Aorta (tissue), 5 donors: ENCODE measurements at regions not wholly inside any gene's neighbourhood (a gene's known extent, or its start where the extent isn't known, plus 50 kb on each side); places are given as distances from the start of the nearest gene placed in this dataset.

ENCODE experiments used
- ATAC-seq: fragments of 200-7000 bp; cut with Tn5 transposase; one replicate; pipeline ENCODE4 v1.9.1; 2022; ENCODE audit warnings: moderate library complexity; ENCODE audit not compliant: low FRiP score
- DNase-seq, 2 donors: peaks; one replicate each; pipeline ENCODE4 v3.0.0-alpha.2; 2020
- H3K27ac ChIP-seq, 2 donors: one replicate each; pipeline ENCODE4 v1.5.1; 2013; ENCODE audit warnings: low read length in 2 of 2, mild to moderate bottlenecking in 2 of 2, moderate library complexity in 2 of 2, control low read depth in 1 of 2, inconsistent platforms in 1 of 2, low read depth in 1 of 2
- H3K27me3 ChIP-seq, 2 donors: one replicate each; pipeline ENCODE4 v1.6.1; 2013; ENCODE audit warnings: control low read depth in 1 of 2, low read length in 1 of 2, mild to moderate bottlenecking in 1 of 2, moderate library complexity in 1 of 2; ENCODE audit not compliant: insufficient read depth in 2 of 2, control insufficient read depth in 1 of 2
- H3K36me3 ChIP-seq, 2 donors: one replicate each; pipeline ENCODE4 v1.6.1; 2013; ENCODE audit warnings: control low read depth in 1 of 2, low read length in 1 of 2, mild to moderate bottlenecking in 1 of 2; ENCODE audit not compliant: insufficient read depth in 2 of 2, control insufficient read depth in 1 of 2
- H3K4me1 ChIP-seq, 2 donors: one replicate each; pipeline ENCODE4 v1.6.1; 2013; ENCODE audit warnings: low read length in 2 of 2, control low read depth in 1 of 2, mild to moderate bottlenecking in 1 of 2, moderate library complexity in 1 of 2; ENCODE audit not compliant: insufficient read depth in 2 of 2, control insufficient read depth in 1 of 2
- H3K4me3 ChIP-seq, 2 donors: one replicate each; pipeline ENCODE4 v1.5.1; 2013; ENCODE audit warnings: low read length in 2 of 2, control low read depth in 1 of 2, mild to moderate bottlenecking in 1 of 2
- H3K9me3 ChIP-seq: one replicate; pipeline ENCODE4 v1.6.1; 2013; ENCODE audit warnings: mild to moderate bottlenecking, low read length; ENCODE audit not compliant: control insufficient read depth
- WGBS, 2 donors: extraction: QIAGEN DNeasy Blood & Tissue Kit; methylation state at CpG; one replicate each; pipeline ENCODE4 v1.1.7; 2013; 5-methylcytosine and 5-hydroxymethylcytosine counted together
- intact Hi-C, 2 donors: fragments of 100-400 bp; cut with DNase I; formaldehyde crosslinking; loops; one replicate each; pipeline versions ENCODE4 v1.14.2 to v1.15.0; 2022
- donor health status: healthy with polysubstance abuse.
- donor health status: Bipolar disorder and iron deficiency.
- donor health status: DM: no; HTN: no; CAD: no.
- donor health status: DM: no; HTN: no; CAD: no.
- donor health status: DM: yes; HTN: yes; CAD: no.

DNA sequence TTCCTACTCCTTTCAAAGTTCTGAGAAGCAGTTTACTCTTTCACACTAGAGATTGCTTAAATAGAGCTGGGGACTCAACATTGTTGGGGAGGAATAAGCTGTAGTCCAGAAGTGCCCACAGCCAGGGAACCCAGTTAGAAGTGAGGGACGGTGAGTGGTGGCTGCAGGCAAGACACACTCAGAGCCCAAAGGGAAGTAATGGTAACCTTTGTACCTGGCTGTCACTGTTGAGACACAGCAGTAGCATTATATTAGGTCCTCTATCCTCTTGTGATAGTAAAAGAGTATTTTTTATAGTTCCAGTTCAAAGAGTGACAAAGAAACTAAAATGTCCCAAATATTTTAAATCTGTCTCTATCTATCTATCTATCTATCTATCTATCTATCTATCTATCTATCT, 263.3 kb downstream of the TTC6 start:
- intact Hi-C loops, result no loop called here
- 73 to 86% methylated on average over 1 of the region's 1 CpG for WGBS, 2 donors
- Histone ChIP-seq H3K27ac (no peak overlapping the region), H3K4me1 (no peaks in the 10 kb centered on the region), H3K36me3 (no peaks in the 10 kb centered on the region), H3K9me3 (peaks cover 2% of the 10 kb centered on the region), H3K27me3 (peaks cover 0 to 2% of the 10 kb centered on the region in 2 donors), H3K4me3 (no peak overlapping the region)
- DNase-seq (no peak), ATAC-seq (no peak)

DNA sequence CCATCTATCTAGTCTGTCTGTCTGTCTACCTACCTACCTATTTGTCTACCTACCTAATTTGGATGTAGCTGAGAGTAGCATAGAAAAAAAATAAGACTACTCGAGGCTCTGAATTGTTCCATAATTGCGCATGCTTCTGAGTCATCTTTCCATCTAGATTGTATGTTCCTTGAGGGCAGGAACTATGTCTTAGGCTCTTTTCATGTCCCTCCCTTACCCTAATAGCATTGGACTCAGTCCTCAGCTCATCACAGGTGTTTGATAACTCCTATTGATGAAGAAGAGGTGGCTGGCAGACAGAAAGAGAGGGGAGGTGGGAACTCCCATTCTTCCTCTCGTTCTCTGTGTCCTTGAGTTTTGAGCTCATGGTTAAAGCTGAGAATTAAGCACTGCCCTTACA, 263.7 kb downstream of the TTC6 start:
- Histone ChIP-seq H3K27ac (no peak overlapping the region), H3K4me1 (no peaks in the 10 kb centered on the region), H3K9me3 (peaks cover 2% of the 10 kb centered on the region), H3K36me3 (no peaks in the 10 kb centered on the region), H3K27me3 (peaks cover 0 to 2% of the 10 kb centered on the region in 2 donors), H3K4me3 (no peak overlapping the region)
- intact Hi-C loops, result no loop called here
- no peak for ATAC-seq
- WGBS, 2 donors, result 86 to 87% methylated on average over 3 of the region's 3 CpGs
- DNase-seq, result no peak

DNA sequence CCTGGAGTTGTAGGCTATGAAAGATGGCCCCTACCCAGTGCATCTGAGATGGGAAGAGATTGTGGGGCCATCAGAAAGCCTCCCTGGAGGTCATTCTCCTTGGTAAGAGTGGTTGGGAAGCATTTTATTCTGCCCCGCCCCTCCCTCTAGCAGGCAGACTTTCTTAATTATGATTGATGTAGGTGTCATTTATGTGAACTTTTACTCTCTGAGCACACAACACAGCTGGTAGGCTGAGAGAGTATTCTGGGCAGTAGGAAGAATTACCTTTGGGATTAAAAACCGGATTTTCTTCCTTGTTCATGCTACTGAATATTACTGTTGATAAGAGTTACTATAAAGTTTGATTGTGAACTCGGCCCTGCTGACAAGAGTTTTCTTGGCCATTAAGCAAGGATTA, 266.8 kb downstream of the TTC6 start:
- Histone ChIP-seq H3K36me3 (no peaks in the 10 kb centered on the region), H3K4me1 (no peaks in the 10 kb centered on the region), H3K4me3 (no peak overlapping the region), H3K27me3 (peaks cover 0 to 2% of the 10 kb centered on the region in 2 donors), H3K27ac (no peak overlapping the region), H3K9me3 (peaks cover 2% of the 10 kb centered on the region)
- DNase-seq, result no peak
- intact Hi-C loops, result no loop called here
- WGBS, 2 donors, result 49 to 50% methylated on average over 3 of the region's 3 CpGs
- no peak for ATAC-seq

DNA sequence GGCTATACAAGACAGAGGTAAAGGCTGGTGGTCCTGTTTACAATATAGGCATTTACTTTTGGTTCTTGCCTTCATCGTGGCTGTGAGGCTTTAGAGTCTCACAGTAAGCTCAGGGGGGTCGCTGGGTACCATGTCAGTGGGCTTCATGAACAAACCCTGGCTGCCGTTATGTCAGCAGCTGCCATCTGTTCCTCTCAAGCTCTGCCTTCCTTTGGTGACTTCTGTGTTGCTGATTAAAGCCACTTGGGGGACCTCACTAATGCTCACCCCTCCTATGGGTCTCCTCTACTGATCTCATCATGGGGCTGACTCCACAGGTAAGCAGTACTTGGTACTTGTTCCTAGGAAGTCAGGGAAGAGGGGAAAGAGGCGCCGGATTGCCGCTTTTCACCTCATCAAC, 268.7 kb downstream of the TTC6 start:
- no peak overlapping the region for H3K27ac ChIP-seq
- WGBS, 2 donors, result 80 to 83% methylated on average over 6 of the region's 6 CpGs
- H3K9me3 ChIP-seq, result peaks cover 1% of the 10 kb centered on the region
- H3K4me1 ChIP-seq, result no peaks in the 10 kb centered on the region
- no peak for ATAC-seq
- no peaks in the 10 kb centered on the region for H3K36me3 ChIP-seq
- peaks cover 0 to 2% of the 10 kb centered on the region in 2 donors for H3K27me3 ChIP-seq
- H3K4me3 ChIP-seq, result no peak overlapping the region
- DNase-seq, result no peak
- intact Hi-C loops, result no loop called here

DNA sequence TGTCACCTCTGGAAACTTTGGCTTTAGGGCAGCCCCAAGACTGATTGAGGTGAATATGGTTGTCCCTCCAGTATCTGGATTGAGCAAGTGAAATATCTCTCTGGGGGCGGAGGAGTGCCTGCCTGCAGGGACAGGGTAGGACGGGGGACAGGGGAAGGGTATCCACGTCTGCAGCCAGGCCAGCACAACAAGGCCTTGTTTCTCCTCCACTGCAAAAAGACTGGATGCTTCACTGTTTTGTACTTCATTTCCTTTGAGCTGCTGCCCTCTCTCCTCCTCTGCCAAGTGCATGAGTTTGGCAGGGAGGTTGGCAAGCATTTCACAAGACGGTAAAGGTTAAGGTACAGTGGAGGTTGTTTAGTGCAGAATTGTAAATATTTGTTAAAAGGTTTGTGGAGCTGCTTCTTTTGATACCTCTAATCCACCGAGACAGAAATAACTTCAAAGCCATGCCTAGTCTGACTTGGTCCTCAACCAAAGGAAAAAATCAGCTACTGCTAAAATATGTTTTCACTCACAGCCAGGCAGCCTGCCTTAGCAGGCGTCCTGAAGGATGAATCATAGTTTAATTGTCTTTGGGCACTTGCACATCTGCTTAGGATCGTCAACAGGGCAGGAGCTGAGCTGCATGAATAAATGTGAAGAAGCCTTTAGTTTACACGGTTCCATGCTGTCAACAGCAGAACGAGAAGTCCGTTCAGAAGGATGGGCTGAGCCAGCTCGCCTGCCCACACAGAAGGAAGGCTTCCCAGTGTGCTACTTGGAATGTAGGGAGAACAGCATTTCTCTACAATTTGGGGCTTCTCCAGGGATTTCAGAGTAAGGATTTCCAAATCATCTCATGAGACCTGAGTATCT, 269.7 kb downstream of the TTC6 start:
- DNase-seq (no peak), ATAC-seq (peak; percentile 41)
- WGBS, 2 donors, result 39 to 43% methylated on average over 11 of the region's 11 CpGs
- Histone ChIP-seq H3K4me1 (no peaks in the 10 kb centered on the region), H3K36me3 (no peaks in the 10 kb centered on the region), H3K4me3 (no peak overlapping the region), H3K9me3 (no peaks in the 10 kb centered on the region), H3K27me3 (no peaks in the 10 kb centered on the region), H3K27ac (no peak overlapping the region)
- intact Hi-C loops, result no loop called here

DNA sequence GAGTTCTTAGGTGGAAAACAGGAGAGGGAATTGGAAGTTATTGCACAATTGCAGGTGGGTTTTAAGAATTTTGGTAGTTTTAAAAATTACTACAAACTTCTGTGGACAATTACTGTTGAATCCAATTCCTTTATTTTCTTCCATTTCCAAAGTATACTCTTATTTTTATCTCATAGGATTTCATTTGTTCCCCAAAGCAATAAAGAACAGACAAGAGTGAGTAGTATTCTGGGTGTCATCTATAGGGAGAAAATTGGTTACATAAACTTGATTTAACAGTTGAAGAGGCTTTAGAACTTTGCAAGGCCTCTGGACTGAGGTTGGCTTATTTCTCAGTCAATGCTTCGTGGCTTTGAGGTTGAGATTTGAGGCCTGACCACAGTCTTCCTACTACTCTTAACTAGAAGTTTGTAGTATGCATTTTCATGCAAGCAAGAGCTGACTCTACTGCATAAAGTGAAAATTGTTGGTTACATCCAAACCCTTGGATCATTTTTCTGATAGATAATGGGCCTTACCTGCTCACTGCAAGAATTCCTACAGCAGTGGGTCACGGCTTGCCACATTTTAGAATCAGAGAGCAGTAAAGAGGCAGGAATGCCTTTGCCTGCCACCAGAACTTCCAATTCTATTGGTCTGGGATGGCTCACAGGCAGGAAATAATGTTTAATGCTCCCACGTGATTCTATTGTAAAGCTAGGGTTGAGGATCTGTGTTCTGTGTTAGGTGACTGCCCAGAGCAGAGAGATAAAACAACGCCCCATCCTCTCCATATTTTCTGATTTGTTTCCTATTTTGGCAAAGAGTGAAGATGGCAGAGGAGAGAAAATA, 270.5 kb downstream of the TTC6 start:
- H3K27me3 ChIP-seq, result no peaks in the 10 kb centered on the region
- H3K9me3 ChIP-seq, result no peaks in the 10 kb centered on the region
- H3K4me3 ChIP-seq, result no peak overlapping the region
- no peak overlapping the region for H3K27ac ChIP-seq
- no peaks in the 10 kb centered on the region for H3K4me1 ChIP-seq
- intact Hi-C loops, result no loop called here
- no peak for ATAC-seq
- WGBS, 2 donors, result 59 to 66% methylated on average over 4 of the region's 4 CpGs
- DNase-seq, result no peak
- H3K36me3 ChIP-seq, result no peaks in the 10 kb centered on the region

DNA sequence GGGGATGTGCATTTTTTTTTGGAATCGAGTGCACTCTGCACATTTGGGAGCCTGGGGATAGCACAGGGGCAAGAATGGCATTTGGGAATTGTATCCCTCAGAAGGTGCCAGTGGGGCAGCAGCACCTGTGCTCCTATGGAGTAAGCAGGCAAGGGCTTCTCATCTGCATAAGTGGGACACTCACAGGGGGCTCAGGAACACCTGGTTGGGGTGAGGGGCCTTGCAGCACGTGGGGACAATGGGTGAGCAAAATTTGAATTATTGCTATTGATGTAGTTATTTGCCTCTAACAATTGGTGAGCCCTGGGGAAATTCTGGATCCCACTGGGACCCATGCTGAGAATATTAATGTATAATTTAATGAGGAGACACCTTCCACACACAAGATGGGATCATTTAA, 274.2 kb downstream of the TTC6 start:
- WGBS, 2 donors, result 44 to 56% methylated on average over 2 of the region's 2 CpGs
- H3K4me1 ChIP-seq, result no peaks in the 10 kb centered on the region
- no peak overlapping the region for H3K4me3 ChIP-seq
- no peaks in the 10 kb centered on the region for H3K27me3 ChIP-seq
- intact Hi-C loops, result loop anchor here (5.0 to 10.0 kb wide), 3 partner anchors 165 to 625 kb away; no protein-coding TSS in a partner anchor
- ATAC-seq, result no peak
- no peak for DNase-seq
- no peaks in the 10 kb centered on the region for H3K9me3 ChIP-seq
- no peaks in the 10 kb centered on the region for H3K36me3 ChIP-seq
- no peak overlapping the region for H3K27ac ChIP-seq

DNA sequence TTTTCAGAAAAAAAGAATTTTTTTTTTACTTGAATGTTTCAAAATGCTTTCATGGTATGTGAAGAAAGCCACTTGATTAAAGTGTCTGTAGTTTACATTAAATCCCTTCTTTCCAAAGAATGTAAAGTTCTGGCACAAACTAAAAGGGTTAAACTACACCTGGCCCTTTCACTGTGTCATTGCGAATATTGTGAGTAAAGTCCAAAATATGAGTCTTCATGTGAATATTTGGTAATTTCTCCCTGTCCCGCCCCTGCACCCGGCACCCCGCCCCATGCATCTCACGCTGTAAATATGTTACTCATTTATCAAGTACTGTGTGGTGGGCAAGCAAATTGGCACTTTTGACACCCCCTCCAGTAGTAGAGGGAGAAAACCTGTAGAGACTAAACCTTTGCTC, 274.7 kb downstream of the TTC6 start:
- Histone ChIP-seq H3K9me3 (no peaks in the 10 kb centered on the region), H3K27ac (no peak overlapping the region), H3K4me1 (no peaks in the 10 kb centered on the region), H3K27me3 (no peaks in the 10 kb centered on the region), H3K36me3 (no peaks in the 10 kb centered on the region), H3K4me3 (no peak overlapping the region)
- no peak for ATAC-seq
- WGBS, 2 donors, result 83 to 90% methylated on average over 5 of the region's 5 CpGs
- no peak for DNase-seq
- intact Hi-C loops, result loop anchor here (5.0 to 10.0 kb wide), 3 partner anchors 165 to 625 kb away; no protein-coding TSS in a partner anchor
